ENCODE measurements at regions not wholly inside any gene's neighbourhood (a gene's known extent, or its start where the extent isn't known, plus 50 kb on each side); places are given as distances from the start of the nearest gene placed in this dataset.

DNA sequence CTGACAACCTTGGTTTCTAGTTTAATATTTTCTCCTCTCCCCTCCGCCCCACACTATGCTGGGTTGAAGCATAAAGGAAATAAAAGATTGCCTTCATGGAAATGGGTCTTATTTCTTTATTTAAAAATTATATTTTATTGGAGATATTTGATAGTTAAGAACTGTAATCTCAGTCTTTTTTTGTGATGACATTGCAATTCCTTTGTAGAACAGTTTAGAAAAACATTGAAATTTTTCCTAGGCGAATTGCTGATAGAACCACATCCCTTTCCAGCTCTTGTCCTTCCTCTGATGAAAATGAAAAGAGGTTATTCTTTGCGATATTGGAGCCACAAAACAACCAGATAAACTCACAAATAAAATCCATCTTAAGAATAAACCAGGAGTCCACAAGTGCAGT is 125.6 kb upstream of the NRIP1 start:
- TF ChIP-seq POLR2A (IDR thresholded peaks at IDR 0.05; ENCODE audit: low read depth, low read length) (no peak), POLR2AphosphoS5 (IDR thresholded peaks at IDR 0.05; ENCODE audit: low read depth, low read length) (no peak)

Measured in GM12892 (cell line).